GM13976 (cell line): ENCODE measurements at regions not wholly inside any gene's neighbourhood (a gene's known extent, or its start where the extent isn't known, plus 50 kb on each side); places are given as distances from the start of the nearest gene placed in this dataset.

Experiments
- DNase-seq: peaks from one replicate; pipeline ENCODE4 v3.0.0; 2012; ENCODE audit warnings: low spot score
- CTCF ChIP-seq: IDR thresholded peaks from 2 replicates; pipeline ENCODE4 v1.5.1; 2012; ENCODE audit warnings: borderline replicate concordance, mild to moderate bottlenecking; ENCODE audit not compliant: insufficient read depth; ENCODE audit errors: extremely low read depth, missing control alignments, control extremely low read depth
- in situ Hi-C: fragments of 300-500 bp; cut with MboI; formaldehyde crosslinking; loops from one replicate; pipeline ENCODE4 v1.12.0; 2022; ENCODE audit warnings: low sequenced_read_pairs, mixed read lengths, inconsistent platforms; ENCODE audit not compliant: unreplicated experiment

GRCh38 chr2:152907046-152907445 lies 188.6 kb downstream of the ARL6IP6 start:
- DNase-seq: no peak
- in situ Hi-C loops: no loop called here
- no peak for TF ChIP-seq CTCF

- in situ Hi-C loops: no loop called here
- no peak for TF ChIP-seq CTCF
- no peak for DNase-seq
Measured at GRCh38 chr2:152894051-152894450, 175.6 kb downstream of the ARL6IP6 start.

DNA sequence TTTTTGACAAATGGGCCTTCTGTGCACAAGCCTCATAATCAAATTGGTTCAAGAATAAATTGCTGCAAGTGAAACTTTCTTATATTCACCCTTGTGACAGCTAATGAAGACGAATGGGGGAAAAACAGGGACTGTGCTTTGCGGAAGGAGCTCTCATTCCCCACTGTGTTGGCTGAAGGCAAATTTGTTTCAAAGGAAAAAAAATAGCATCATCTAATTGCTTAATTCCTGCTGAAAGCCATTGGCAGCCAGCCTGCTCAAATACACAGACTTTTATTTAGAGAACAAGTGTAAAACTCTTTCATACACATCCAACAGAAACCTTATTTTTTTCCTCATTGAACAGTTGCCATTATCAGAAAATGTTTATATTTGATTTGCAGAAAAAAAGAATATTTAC lies 172.3 kb downstream of the ARL6IP6 start:
- in situ Hi-C loops: no loop called here
- TF ChIP-seq CTCF: no peak
- DNase-seq: no peak

GRCh38 chr2:152883951-152884487 lies 165.6 kb downstream of the ARL6IP6 start:
- TF ChIP-seq CTCF: no peak
- no peak for DNase-seq
- in situ Hi-C loops: no loop called here

DNA sequence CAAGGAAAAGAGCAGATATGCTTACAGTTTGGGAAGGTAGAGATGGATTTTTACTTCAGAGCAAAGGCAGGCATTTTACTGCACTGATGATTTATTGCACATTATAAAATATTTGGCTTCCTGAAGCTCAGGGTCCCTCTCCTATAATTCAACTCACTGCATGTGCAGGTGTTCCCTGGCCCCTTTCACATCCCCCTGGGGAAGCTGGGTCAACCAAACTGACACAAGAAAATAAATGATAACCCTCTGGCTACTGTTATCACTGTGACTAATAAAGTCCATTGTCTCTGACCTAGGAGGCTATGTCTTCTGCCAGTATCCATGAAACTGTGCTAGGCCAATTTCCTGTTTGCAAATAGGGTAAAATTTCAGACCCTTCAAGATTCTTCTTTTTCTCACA lies 163.1 kb downstream of the ARL6IP6 start:
- no peak for TF ChIP-seq CTCF
- in situ Hi-C loops: no loop called here
- no peak for DNase-seq

GRCh38 chr2:152879275-152879674 lies 160.9 kb downstream of the ARL6IP6 start:
- in situ Hi-C loops: no loop called here
- TF ChIP-seq CTCF: no peak
- DNase-seq: no peak
